A549 (cell line): ENCODE measurements at regions not wholly inside any gene's neighbourhood (a gene's known extent, or its start where the extent isn't known, plus 50 kb on each side); places are given as distances from the start of the nearest gene placed in this dataset.

Experiments used
- BCL3 ChIP-seq: fragments of >200 bp; sonication (Bioruptor Twin); formaldehyde crosslinking; IDR thresholded peaks from 3 replicates; pipeline ENCODE4 v1.6.1; 2016
- EP300 ChIP-seq, 2 experiments: fragments of >200 bp; sonication (Bioruptor Twin); formaldehyde crosslinking; IDR thresholded peaks; 2 replicates in 1 of 2; 3 replicates in 1 of 2; pipeline ENCODE4 v1.6.1; 2016 to 2017
- HOXB5 ChIP-seq: fragments of 250-450 bp; sonication (Bioruptor Pico); IDR thresholded peaks from 2 replicates; pipeline ENCODE4 v1.5.0; 2020; ENCODE audit warnings: mild to moderate bottlenecking, moderate library complexity
- POLR2A ChIP-seq: IDR thresholded peaks from 2 replicates; pipeline ENCODE4 v1.6.1; 2012; ENCODE audit warnings: mild to moderate bottlenecking, low read length
- POLR2AphosphoS2 ChIP-seq: conservative IDR thresholded peaks from 2 replicates; pipeline ENCODE4 v1.6.1; 2012; ENCODE audit warnings: low read length, improper control_type of control experiment, inconsistent platforms
- TF ChIP-seq, protein P1 (sequence below): fragments of >200 bp; sonication (Bioruptor Twin); formaldehyde crosslinking; IDR thresholded peaks from 3 replicates; pipeline ENCODE4 v1.5.1; 2016
- TF ChIP-seq, protein P2 (sequence below): fragments of 200-600 bp; sonication (generic); IDR thresholded peaks from 2 replicates; pipeline ENCODE4 v1.6.1; 2016; ENCODE audit warnings: antibody characterized with exemption, mild to moderate bottlenecking, moderate library complexity

- TF ChIP-seq POLR2A (no peak), EP300 (IDR thresholded peaks at IDR 0.05) (no peak), BCL3 (no peak), POLR2AphosphoS2 (no peak), HOXB5 (CRISPR knock-in tag) (no peak)
- TF ChIP-seq, protein P1, sequence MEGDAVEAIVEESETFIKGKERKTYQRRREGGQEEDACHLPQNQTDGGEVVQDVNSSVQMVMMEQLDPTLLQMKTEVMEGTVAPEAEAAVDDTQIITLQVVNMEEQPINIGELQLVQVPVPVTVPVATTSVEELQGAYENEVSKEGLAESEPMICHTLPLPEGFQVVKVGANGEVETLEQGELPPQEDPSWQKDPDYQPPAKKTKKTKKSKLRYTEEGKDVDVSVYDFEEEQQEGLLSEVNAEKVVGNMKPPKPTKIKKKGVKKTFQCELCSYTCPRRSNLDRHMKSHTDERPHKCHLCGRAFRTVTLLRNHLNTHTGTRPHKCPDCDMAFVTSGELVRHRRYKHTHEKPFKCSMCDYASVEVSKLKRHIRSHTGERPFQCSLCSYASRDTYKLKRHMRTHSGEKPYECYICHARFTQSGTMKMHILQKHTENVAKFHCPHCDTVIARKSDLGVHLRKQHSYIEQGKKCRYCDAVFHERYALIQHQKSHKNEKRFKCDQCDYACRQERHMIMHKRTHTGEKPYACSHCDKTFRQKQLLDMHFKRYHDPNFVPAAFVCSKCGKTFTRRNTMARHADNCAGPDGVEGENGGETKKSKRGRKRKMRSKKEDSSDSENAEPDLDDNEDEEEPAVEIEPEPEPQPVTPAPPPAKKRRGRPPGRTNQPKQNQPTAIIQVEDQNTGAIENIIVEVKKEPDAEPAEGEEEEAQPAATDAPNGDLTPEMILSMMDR = no peak
- TF ChIP-seq, protein P2, sequence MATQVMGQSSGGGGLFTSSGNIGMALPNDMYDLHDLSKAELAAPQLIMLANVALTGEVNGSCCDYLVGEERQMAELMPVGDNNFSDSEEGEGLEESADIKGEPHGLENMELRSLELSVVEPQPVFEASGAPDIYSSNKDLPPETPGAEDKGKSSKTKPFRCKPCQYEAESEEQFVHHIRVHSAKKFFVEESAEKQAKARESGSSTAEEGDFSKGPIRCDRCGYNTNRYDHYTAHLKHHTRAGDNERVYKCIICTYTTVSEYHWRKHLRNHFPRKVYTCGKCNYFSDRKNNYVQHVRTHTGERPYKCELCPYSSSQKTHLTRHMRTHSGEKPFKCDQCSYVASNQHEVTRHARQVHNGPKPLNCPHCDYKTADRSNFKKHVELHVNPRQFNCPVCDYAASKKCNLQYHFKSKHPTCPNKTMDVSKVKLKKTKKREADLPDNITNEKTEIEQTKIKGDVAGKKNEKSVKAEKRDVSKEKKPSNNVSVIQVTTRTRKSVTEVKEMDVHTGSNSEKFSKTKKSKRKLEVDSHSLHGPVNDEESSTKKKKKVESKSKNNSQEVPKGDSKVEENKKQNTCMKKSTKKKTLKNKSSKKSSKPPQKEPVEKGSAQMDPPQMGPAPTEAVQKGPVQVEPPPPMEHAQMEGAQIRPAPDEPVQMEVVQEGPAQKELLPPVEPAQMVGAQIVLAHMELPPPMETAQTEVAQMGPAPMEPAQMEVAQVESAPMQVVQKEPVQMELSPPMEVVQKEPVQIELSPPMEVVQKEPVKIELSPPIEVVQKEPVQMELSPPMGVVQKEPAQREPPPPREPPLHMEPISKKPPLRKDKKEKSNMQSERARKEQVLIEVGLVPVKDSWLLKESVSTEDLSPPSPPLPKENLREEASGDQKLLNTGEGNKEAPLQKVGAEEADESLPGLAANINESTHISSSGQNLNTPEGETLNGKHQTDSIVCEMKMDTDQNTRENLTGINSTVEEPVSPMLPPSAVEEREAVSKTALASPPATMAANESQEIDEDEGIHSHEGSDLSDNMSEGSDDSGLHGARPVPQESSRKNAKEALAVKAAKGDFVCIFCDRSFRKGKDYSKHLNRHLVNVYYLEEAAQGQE = no peak
These were observed 204.1 kb upstream of the NEIL3 start for GRCh38 chr4:177105536-177105935.
